Upper lobe of right lung (tissue), 1 donor: ENCODE measurements at regions not wholly inside any gene's neighbourhood (a gene's known extent, or its start where the extent isn't known, plus 50 kb on each side); places are given as distances from the start of the nearest gene placed in this dataset.

Experiments used
- ATAC-seq: fragments of 200-7000 bp; cut with Tn5 transposase; one replicate; pipeline ENCODE4 v1.9.1; 2020; ENCODE audit warnings: mild to moderate bottlenecking, moderate library complexity
- DNase-seq: peaks from one replicate; pipeline ENCODE4 v3.0.0-alpha.2; 2020
- H3K27ac ChIP-seq: fragments of 200-600 bp; one replicate; pipeline ENCODE4 v1.8.0; 2022
- H3K27me3 ChIP-seq: fragments of 200-600 bp; one replicate; pipeline ENCODE4 v1.8.0; 2022; ENCODE audit warnings: mild to moderate bottlenecking
- H3K36me3 ChIP-seq: fragments of 200-600 bp; one replicate; pipeline ENCODE4 v1.8.0; 2022
- H3K4me1 ChIP-seq: fragments of 200-600 bp; one replicate; pipeline ENCODE4 v1.8.0; 2022
- H3K4me3 ChIP-seq: fragments of 200-600 bp; one replicate; pipeline ENCODE4 v1.8.0; 2022; ENCODE audit warnings: mild to moderate bottlenecking
- H3K9me3 ChIP-seq: fragments of 200-600 bp; one replicate; pipeline ENCODE4 v1.8.0; 2022
- CTCF ChIP-seq: fragments of 200-600 bp; IDR thresholded peaks from one replicate; pipeline ENCODE4 v1.8.0; 2022; ENCODE audit warnings: antibody characterized with exemption
- intact Hi-C: fragments of 100-400 bp; cut with DNase I; formaldehyde crosslinking; loops from one replicate; pipeline ENCODE4 v1.11.0; 2022
- donor health status: DM: no; HTN: yes; CAD: no; lungs with severe emphysema.

DNA sequence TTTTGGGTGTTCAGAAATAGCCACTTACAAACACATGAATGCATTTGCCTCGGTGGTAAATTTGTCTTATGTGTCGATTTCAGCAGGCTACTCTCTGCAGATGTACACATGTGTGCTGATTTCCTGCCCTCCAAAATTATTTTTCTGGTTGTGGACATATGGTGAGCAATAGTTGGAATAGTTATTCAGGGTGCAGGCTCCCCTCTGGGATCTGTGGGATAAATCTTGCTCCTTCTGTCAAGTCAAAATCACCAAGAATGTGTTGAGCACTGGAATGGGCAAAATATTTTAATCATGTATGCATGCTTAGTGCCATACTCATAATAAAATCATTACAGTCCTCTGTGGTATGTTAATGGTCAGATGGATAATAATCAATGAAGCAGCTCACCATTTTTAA, 684.5 kb downstream of the BCL11A start:
- no peaks in the 10 kb centered on the region for H3K36me3 ChIP-seq

GRCh38 chr2:59866436-59866835, 687.0 kb downstream of the BCL11A start:
- DNase-seq (no peak), ATAC-seq (no peak)
- Histone ChIP-seq H3K9me3 (no peaks in the 10 kb centered on the region), H3K27ac (no peak overlapping the region), H3K4me3 (no peak overlapping the region), H3K4me1 (no peaks in the 10 kb centered on the region), H3K36me3 (no peaks in the 10 kb centered on the region), H3K27me3 (no peaks in the 10 kb centered on the region)
- no peak for TF ChIP-seq CTCF
- intact Hi-C loops: no loop called here

More for the DNA sequence above, 684.5 kb downstream of the BCL11A start:
- DNase-seq: no peak
- H3K4me3 ChIP-seq: no peak overlapping the region
- no peaks in the 10 kb centered on the region for H3K27me3 ChIP-seq
- intact Hi-C loops: no loop called here
- no peak for TF ChIP-seq CTCF
- H3K4me1 ChIP-seq: no peaks in the 10 kb centered on the region
- no peak for ATAC-seq
- H3K27ac ChIP-seq: no peak overlapping the region
- H3K9me3 ChIP-seq: no peaks in the 10 kb centered on the region

DNA sequence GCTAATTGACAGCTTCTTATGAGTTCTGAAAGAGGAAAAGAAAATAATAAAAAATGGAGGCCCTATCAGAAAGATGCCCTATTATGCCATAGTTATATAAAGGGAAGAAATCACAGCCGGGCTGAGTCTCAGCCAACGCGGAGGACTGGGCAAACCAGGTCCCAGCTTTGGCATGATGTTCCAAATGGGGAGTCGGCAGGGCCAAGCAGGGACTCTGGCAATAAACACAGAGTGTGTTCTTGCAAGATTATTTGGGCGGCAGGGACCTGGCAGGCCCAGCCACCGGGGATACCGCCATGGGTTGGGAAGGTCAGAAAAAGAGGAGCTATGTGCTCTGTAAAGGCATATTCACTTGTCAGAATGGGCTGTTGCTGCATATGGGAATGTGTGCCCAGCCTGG, 694.9 kb downstream of the BCL11A start:
- H3K4me3 ChIP-seq: no peak overlapping the region
- no peaks in the 10 kb centered on the region for H3K9me3 ChIP-seq
- H3K4me1 ChIP-seq: no peaks in the 10 kb centered on the region
- H3K27me3 ChIP-seq: no peaks in the 10 kb centered on the region
- no peak for TF ChIP-seq CTCF
- ATAC-seq (no peak), DNase-seq (no peak)
- intact Hi-C loops: no loop called here
- H3K36me3 ChIP-seq: no peaks in the 10 kb centered on the region
- no peak overlapping the region for H3K27ac ChIP-seq

GRCh38 chr2:59857109-59857508, 696.3 kb downstream of the BCL11A start:
- no peak for TF ChIP-seq CTCF
- Histone ChIP-seq H3K27ac (no peak overlapping the region), H3K4me3 (no peak overlapping the region), H3K4me1 (no peaks in the 10 kb centered on the region), H3K27me3 (no peaks in the 10 kb centered on the region), H3K36me3 (no peaks in the 10 kb centered on the region), H3K9me3 (no peaks in the 10 kb centered on the region)
- DNase-seq (no peak), ATAC-seq (no peak)
- intact Hi-C loops: no loop called here

- no peaks in the 10 kb centered on the region for H3K4me1 ChIP-seq
- DNase-seq (no peak), ATAC-seq (no peak)
- intact Hi-C loops: no loop called here
- no peak for TF ChIP-seq CTCF
- H3K9me3 ChIP-seq: no peaks in the 10 kb centered on the region
- no peak overlapping the region for H3K4me3 ChIP-seq
- H3K36me3 ChIP-seq: no peaks in the 10 kb centered on the region
- no peak overlapping the region for H3K27ac ChIP-seq
- no peaks in the 10 kb centered on the region for H3K27me3 ChIP-seq
Measured at GRCh38 chr2:59856391-59856790, 697.1 kb downstream of the BCL11A start.

GRCh38 chr2:59853032-59853431, 700.4 kb downstream of the BCL11A start:
- Histone ChIP-seq H3K27me3 (no peaks in the 10 kb centered on the region), H3K36me3 (no peaks in the 10 kb centered on the region), H3K9me3 (no peaks in the 10 kb centered on the region), H3K4me1 (no peaks in the 10 kb centered on the region), H3K4me3 (no peak overlapping the region), H3K27ac (no peak overlapping the region)
- DNase-seq: no peak
- TF ChIP-seq CTCF: no peak
- intact Hi-C loops: no loop called here
- no peak for ATAC-seq
